SK-N-SH (cell line): ENCODE measurements at regions not wholly inside any gene's neighbourhood (a gene's known extent, or its start where the extent isn't known, plus 50 kb on each side); places are given as distances from the start of the nearest gene placed in this dataset.

Source experiments
- CTCF ChIA-PET: fragments of 300-600, 350-600 bp; formaldehyde crosslinking; extraction: SDS; loops from one replicate; lab custom pipeline; 2021; lab: Yijun Ruan, JAX
- POLR2A ChIA-PET: fragments of 350-600 bp; sonication (Branson Sonifier 250); formaldehyde crosslinking; extraction: SDS; loops from one replicate; lab custom pipeline; 2020; ENCODE audit warnings: antibody characterized with exemption, inconsistent platforms; lab: Yijun Ruan, JAX
- DNase-seq: peaks from one replicate; pipeline ENCODE4 v3.0.0; 2012
- H2AFZ ChIP-seq: fragments of 200-600 bp; sonication (generic); 2 replicates; pipeline ENCODE4 v1.8.1; 2016; ENCODE audit warnings: antibody characterized with exemption, mild to moderate bottlenecking, low read depth
- H3F3A ChIP-seq: fragments of 200-600 bp; sonication (generic); replicated peaks from 2 replicates; pipeline ENCODE3; 2016; ENCODE audit warnings: antibody characterized with exemption, mild to moderate bottlenecking; ENCODE audit not compliant: insufficient read depth
- H3K27ac ChIP-seq, 2 experiments: fragments of 200-500 bp in 1 of 2; fragments of 200-600 bp in 1 of 2; sonication (Bioruptor generic) in 1 of 2; sonication (generic), shearing (Covaris generic) in 1 of 2; 2 replicates each; pipeline versions ENCODE4 v1.5.1 to v1.6.1; 2014 to 2016; ENCODE audit warnings: low read depth in 2 of 2, inconsistent platforms in 1 of 2, low read length in 1 of 2, mild to moderate bottlenecking in 1 of 2, mixed read lengths in 1 of 2
- H3K27me3 ChIP-seq: fragments of 200-600 bp; sonication (generic), shearing (Covaris generic); 2 replicates; pipeline ENCODE4 v1.6.1; 2016; ENCODE audit warnings: mixed run types; ENCODE audit not compliant: insufficient read depth
- H3K36me3 ChIP-seq, 2 experiments: fragments of 200-500 bp in 1 of 2; fragments of 200-600 bp in 1 of 2; sonication (Bioruptor generic) in 1 of 2; sonication (generic) in 1 of 2; replicated peaks in 1 of 2; 2 replicates each; pipeline versions ENCODE3 to v1.5.1; 2014 to 2016; ENCODE audit warnings: low read length in 1 of 2, mild to moderate bottlenecking in 1 of 2; ENCODE audit not compliant: insufficient read depth in 2 of 2, control insufficient read depth in 1 of 2
- H3K4me1 ChIP-seq, 2 experiments: fragments of 200-500 bp in 1 of 2; fragments of 200-600 bp in 1 of 2; sonication (Bioruptor generic) in 1 of 2; sonication (generic), shearing (Covaris generic) in 1 of 2; 2 replicates each; pipeline versions ENCODE4 v1.5.1 to v1.6.1; 2014 to 2016; ENCODE audit warnings: low read depth in 1 of 2, low read length in 1 of 2, mixed run types in 1 of 2; ENCODE audit not compliant: insufficient read depth in 2 of 2, control insufficient read depth in 1 of 2
- H3K4me2 ChIP-seq: fragments of 200-600 bp; sonication (generic), shearing (Covaris generic); 2 replicates; pipeline ENCODE4 v1.6.1; 2017; ENCODE audit warnings: mixed run types
- H3K4me3 ChIP-seq, 2 experiments: fragments of 200-500 bp in 1 of 2; fragments of 200-600 bp in 1 of 2; sonication (Bioruptor generic) in 1 of 2; sonication (generic), shearing (Covaris generic) in 1 of 2; 2 replicates each; pipeline versions ENCODE4 v1.5.1 to v1.8.1; 2014 to 2016; ENCODE audit warnings: low read depth in 2 of 2, inconsistent platforms in 1 of 2, low read length in 1 of 2, mild to moderate bottlenecking in 1 of 2, mixed read lengths in 1 of 2, moderate library complexity in 1 of 2
- H3K79me2 ChIP-seq: fragments of 200-600 bp; sonication (generic); 2 replicates; pipeline ENCODE4 v1.8.1; 2017; ENCODE audit warnings: mild to moderate bottlenecking; ENCODE audit not compliant: insufficient read depth
- H3K9ac ChIP-seq: fragments of 200-600 bp; sonication (generic); 2 replicates; pipeline ENCODE4 v1.6.1; 2017; ENCODE audit warnings: mixed run types
- H3K9me2 ChIP-seq: fragments of 200-600 bp; sonication (generic); 2 replicates; pipeline ENCODE4 v1.6.1; 2017; ENCODE audit warnings: mixed run types
- H3K9me3 ChIP-seq: fragments of 200-600 bp; sonication (generic); 2 replicates; pipeline ENCODE4 v1.6.1; 2017; ENCODE audit warnings: mixed run types, mild to moderate bottlenecking, moderate library complexity
- H4K20me1 ChIP-seq: fragments of 200-600 bp; sonication (generic); 2 replicates; pipeline ENCODE4 v1.6.1; 2017; ENCODE audit warnings: mild to moderate bottlenecking, mixed run types; ENCODE audit not compliant: insufficient read depth
- CHD2 ChIP-seq: fragments of 150-350 bp; IDR thresholded peaks from 2 replicates; pipeline ENCODE4 v1.6.1; 2018; ENCODE audit warnings: low read length; ENCODE audit not compliant: partially characterized antibody
- CTCF ChIP-seq: fragments of 200-600 bp; sonication (generic); IDR thresholded peaks from 2 replicates; pipeline ENCODE4 v1.6.1; 2017; ENCODE audit warnings: antibody characterized with exemption, mild to moderate bottlenecking, moderate library complexity
- EP300 ChIP-seq, 2 experiments: IDR thresholded peaks; 2 replicates each; pipeline versions ENCODE4 v1.4.0 to v1.6.1; 2012; ENCODE audit warnings: borderline replicate concordance in 1 of 2, low read depth in 1 of 2, low read length in 1 of 2
- EZH2phosphoT487 ChIP-seq: fragments of 200-600 bp; sonication (generic); IDR thresholded peaks from 2 replicates; pipeline ENCODE4 v1.6.1; 2017; ENCODE audit warnings: low read depth, mixed run types, mild to moderate bottlenecking, antibody characterized with exemption, moderate library complexity, borderline replicate concordance
- FOSL2 ChIP-seq: IDR thresholded peaks from 2 replicates; pipeline ENCODE4 v1.4.0; 2012; ENCODE audit warnings: low read depth, mild to moderate bottlenecking, moderate library complexity, borderline replicate concordance
- FOXM1 ChIP-seq: IDR thresholded peaks from 2 replicates; pipeline ENCODE4 v1.4.0; 2012; ENCODE audit warnings: low read depth, mild to moderate bottlenecking
- GABPA ChIP-seq: IDR thresholded peaks from 2 replicates; pipeline ENCODE4 v1.4.0; 2012; ENCODE audit warnings: low read depth, mild to moderate bottlenecking
- GATA2 ChIP-seq: sonication (generic); formaldehyde crosslinking; IDR thresholded peaks from 2 replicates; pipeline ENCODE4 v1.5.0; 2020; ENCODE audit warnings: mild to moderate bottlenecking, missing genetic modification reagents
- IRF3 ChIP-seq: fragments of 150-350 bp; IDR thresholded peaks from 2 replicates; pipeline ENCODE4 v1.6.1; 2016; ENCODE audit warnings: mild to moderate bottlenecking, low read depth, low read length
- JUND ChIP-seq: IDR thresholded peaks from 2 replicates; pipeline ENCODE4 v1.4.0; 2012
- MAX ChIP-seq: IDR thresholded peaks from 2 replicates; pipeline ENCODE4 v1.4.0; 2012; ENCODE audit warnings: low read depth
- MEF2A ChIP-seq: IDR thresholded peaks from 2 replicates; pipeline ENCODE4 v1.4.0; 2012; ENCODE audit warnings: low read depth, borderline replicate concordance
- MXI1 ChIP-seq: IDR thresholded peaks from 2 replicates; pipeline ENCODE4 v1.6.1; 2012; ENCODE audit warnings: mild to moderate bottlenecking, low read depth, low read length, improper control_type of control experiment
- RAD21 ChIP-seq: IDR thresholded peaks from 2 replicates; pipeline ENCODE4 v1.6.1; 2012; ENCODE audit warnings: mild to moderate bottlenecking, low read length
- REST ChIP-seq: IDR thresholded peaks from 2 replicates; pipeline ENCODE4 v1.6.1; 2012; ENCODE audit warnings: mild to moderate bottlenecking, low read depth, low read length, moderate library complexity
- RFX5 ChIP-seq: IDR thresholded peaks from 2 replicates; pipeline ENCODE4 v1.6.1; 2012; ENCODE audit warnings: mild to moderate bottlenecking, improper control_type of control experiment, low read length
- RXRA ChIP-seq: IDR thresholded peaks from 2 replicates; pipeline ENCODE4 v1.4.0; 2012; ENCODE audit warnings: low read depth, mild to moderate bottlenecking, borderline replicate concordance
- SMC3 ChIP-seq: IDR thresholded peaks from 2 replicates; pipeline ENCODE4 v1.6.1; 2012; ENCODE audit warnings: low read depth, low read length, improper control_type of control experiment
- TAF1 ChIP-seq: IDR thresholded peaks from 2 replicates; pipeline ENCODE4 v1.6.1; 2012; ENCODE audit warnings: low read depth, mild to moderate bottlenecking, low read length, moderate library complexity, borderline replicate concordance
- USF2 ChIP-seq: fragments of 150-350 bp; IDR thresholded peaks from 2 replicates; pipeline ENCODE4 v1.6.1; 2017; ENCODE audit warnings: antibody characterized with exemption, low read length, low read depth, borderline replicate concordance
- WGBS: methylation state at CpG from one replicate; pipeline ENCODE4 v1.1.6; 2017; ENCODE audit warnings: low lambda C conversion rate; 5-methylcytosine and 5-hydroxymethylcytosine counted together

- H3K79me2 ChIP-seq = no peaks in the 10 kb centered on the region
- no peaks in the 10 kb centered on the region for H3K9me2 ChIP-seq
- no peaks in the 10 kb centered on the region for H3K36me3 ChIP-seq
- no peaks in the 10 kb centered on the region; a peak in 1 of 4 replicates for H3K4me1 ChIP-seq
- no peaks in the 10 kb centered on the region for H3F3A ChIP-seq
- TF ChIP-seq RFX5 (no peak), RAD21 (no peak), SMC3 (no peak), GATA2 (CRISPR knock-in tag) (no peak), GABPA (no peak), REST (no peak), FOSL2 (no peak), IRF3 (no peak), CHD2 (no peak), RXRA (no peak), JUND (no peak)
- WGBS = 6% methylated on average over 2 of the region's 2 CpGs
- H3K27ac ChIP-seq = peak overlapping the region in 1 of 2 experiments; percentile 16; a peak in 1 of 4 replicates
- H3K9ac ChIP-seq = no peak overlapping the region
- H3K27me3 ChIP-seq = no peaks in the 10 kb centered on the region
- no peaks in the 10 kb centered on the region for H3K9me3 ChIP-seq
- no peak overlapping the region for H3K4me3 ChIP-seq
- no peak overlapping the region for H3K4me2 ChIP-seq
- CTCF ChIA-PET = interaction anchor here (0.6 to 1.0 kb wide), 2 partner anchors 45 to 976 kb away, joined by 3 read pairs; no protein-coding TSS in a partner anchor
- H2AFZ ChIP-seq = no peak overlapping the region
- no peak for DNase-seq
- H4K20me1 ChIP-seq = no peaks in the 10 kb centered on the region
- POLR2A ChIA-PET = no interaction called here
These were observed 633.9 kb downstream of the ARL4A start for GRCh38 chr7:13321316-13321715.

GRCh38 chr7:13322126-13322525 lies 634.7 kb downstream of the ARL4A start:
- Histone ChIP-seq H3K4me3 (no peak overlapping the region), H3K9ac (no peak overlapping the region), H3K27me3 (no peaks in the 10 kb centered on the region), H3F3A (no peaks in the 10 kb centered on the region), H2AFZ (no peak overlapping the region), H3K27ac (no peak overlapping the region; a peak in 1 of 4 replicates), H3K4me1 (no peaks in the 10 kb centered on the region; a peak in 1 of 4 replicates), H3K79me2 (no peaks in the 10 kb centered on the region), H3K36me3 (no peaks in the 10 kb centered on the region), H3K4me2 (no peak overlapping the region), H4K20me1 (no peaks in the 10 kb centered on the region), H3K9me2 (no peaks in the 10 kb centered on the region), H3K9me3 (no peaks in the 10 kb centered on the region)
- no peak for DNase-seq
- POLR2A ChIA-PET = no interaction called here
- CTCF ChIA-PET = interaction anchor here (0.6 kb wide), 1 partner anchor 975 kb away, joined by 3 read pairs; no protein-coding TSS in a partner anchor
- 24% methylated on average over 5 of the region's 5 CpGs for WGBS
- no peak for TF ChIP-seq JUND
- no peak for TF ChIP-seq MXI1
- no peak for TF ChIP-seq TAF1
- TF ChIP-seq USF2 = no peak
- no peak for TF ChIP-seq CTCF
- no peak for TF ChIP-seq FOSL2
- TF ChIP-seq GATA2 (CRISPR knock-in tag) = no peak
- TF ChIP-seq MEF2A = no peak
- no peak for TF ChIP-seq EZH2phosphoT487
- no peak for TF ChIP-seq GABPA
- TF ChIP-seq MAX = no peak
- no peak for TF ChIP-seq RXRA
- no peak for TF ChIP-seq EP300 (IDR thresholded peaks at IDR 0.05; ENCODE audit: borderline replicate concordance in 1 of 2, low read depth in 1 of 2, low read length in 1 of 2)
- TF ChIP-seq FOXM1 = no peak
